HUES48 (cell line): ENCODE measurements at regions not wholly inside any gene's neighbourhood (a gene's known extent, or its start where the extent isn't known, plus 50 kb on each side); places are given as distances from the start of the nearest gene placed in this dataset.

Experiments used
- H3K27ac ChIP-seq: one replicate; pipeline ENCODE4 v1.7.0; 2013; ENCODE audit warnings: low read depth, low read length, inconsistent platforms
- H3K27me3 ChIP-seq: 2 replicates; pipeline ENCODE4 v1.6.1; 2013; ENCODE audit warnings: mild to moderate bottlenecking, low read length; ENCODE audit not compliant: control insufficient read depth, insufficient read depth
- H3K36me3 ChIP-seq: 2 replicates; pipeline ENCODE4 v1.6.1; 2013; ENCODE audit warnings: low read length; ENCODE audit not compliant: control insufficient read depth, insufficient read depth
- H3K4me1 ChIP-seq: 2 replicates; pipeline ENCODE4 v1.6.1; 2013; ENCODE audit warnings: mild to moderate bottlenecking, low read length; ENCODE audit not compliant: control insufficient read depth, insufficient read depth
- H3K4me3 ChIP-seq: 2 replicates; pipeline ENCODE4 v1.5.1; 2013; ENCODE audit warnings: mild to moderate bottlenecking, low read depth, low read length
- H3K9ac ChIP-seq: 2 replicates; pipeline ENCODE4 v1.6.1; 2013; ENCODE audit warnings: mild to moderate bottlenecking, low read depth, low read length, moderate library complexity
- H3K9me3 ChIP-seq: 2 replicates; pipeline ENCODE4 v1.6.1; 2013; ENCODE audit warnings: low read length; ENCODE audit not compliant: control insufficient read depth, insufficient read depth

DNA sequence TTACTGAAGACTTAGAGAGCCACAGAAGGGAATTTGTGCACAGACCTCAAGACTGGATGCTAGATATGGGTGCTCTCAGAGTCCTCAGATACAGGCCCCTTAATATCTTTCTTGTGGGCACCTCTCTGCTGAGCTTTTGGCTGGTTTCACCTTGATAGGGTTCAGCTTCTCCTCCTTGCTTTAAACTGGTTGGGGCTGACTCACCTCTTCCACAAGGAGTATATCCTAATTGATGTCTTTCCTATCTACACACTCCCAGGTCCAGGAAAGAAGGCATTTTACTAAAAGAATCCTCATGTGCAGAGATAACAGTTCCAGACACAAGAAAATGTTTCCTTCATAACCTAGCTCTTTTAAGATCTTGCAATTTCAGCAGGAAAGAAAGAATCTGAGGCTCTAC, 284.4 kb downstream of the NDFIP2 start:
- Histone ChIP-seq H3K27ac (no peak overlapping the region), H3K9ac (no peak overlapping the region)

DNA sequence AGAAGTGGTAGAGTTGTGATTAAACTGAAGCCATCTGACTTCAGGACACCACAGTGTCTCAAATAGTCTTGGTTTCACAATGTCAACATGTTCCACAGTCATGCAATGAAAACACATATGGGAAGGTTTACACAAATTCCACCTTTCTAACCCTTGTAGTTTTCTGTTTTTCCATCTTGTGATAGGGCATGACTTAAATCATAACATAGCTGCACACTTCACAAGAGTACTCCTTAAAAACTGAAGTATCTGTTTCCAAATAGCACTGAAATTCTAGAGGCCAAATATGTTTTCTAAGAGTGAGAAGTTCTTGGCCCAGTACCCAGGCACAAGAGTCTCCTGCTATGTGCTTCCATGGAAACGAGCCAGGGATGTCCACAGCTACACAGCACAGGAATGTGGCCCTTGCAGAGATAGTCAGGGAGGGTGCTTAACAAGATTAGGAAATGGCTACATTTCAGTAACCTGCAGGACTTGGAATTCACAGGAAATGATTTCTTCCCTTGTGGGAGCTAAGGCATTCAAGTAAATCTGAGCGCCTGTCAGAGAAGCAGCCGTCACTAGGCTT, 269.1 kb downstream of the NDFIP2 start:
- no peaks in the 10 kb centered on the region for H3K27me3 ChIP-seq
- H3K9ac ChIP-seq = no peak overlapping the region
- H3K27ac ChIP-seq = peak overlapping the region; percentile 15
- H3K36me3 ChIP-seq = no peaks in the 10 kb centered on the region
- H3K4me3 ChIP-seq = no peak overlapping the region
- H3K4me1 ChIP-seq = no peaks in the 10 kb centered on the region
- no peaks in the 10 kb centered on the region for H3K9me3 ChIP-seq

More for the DNA sequence above, 284.4 kb downstream of the NDFIP2 start:
- no peak overlapping the region for H3K4me3 ChIP-seq
- H3K9me3 ChIP-seq = no peaks in the 10 kb centered on the region
- H3K4me1 ChIP-seq = no peaks in the 10 kb centered on the region
- H3K36me3 ChIP-seq = no peaks in the 10 kb centered on the region
- no peaks in the 10 kb centered on the region for H3K27me3 ChIP-seq

DNA sequence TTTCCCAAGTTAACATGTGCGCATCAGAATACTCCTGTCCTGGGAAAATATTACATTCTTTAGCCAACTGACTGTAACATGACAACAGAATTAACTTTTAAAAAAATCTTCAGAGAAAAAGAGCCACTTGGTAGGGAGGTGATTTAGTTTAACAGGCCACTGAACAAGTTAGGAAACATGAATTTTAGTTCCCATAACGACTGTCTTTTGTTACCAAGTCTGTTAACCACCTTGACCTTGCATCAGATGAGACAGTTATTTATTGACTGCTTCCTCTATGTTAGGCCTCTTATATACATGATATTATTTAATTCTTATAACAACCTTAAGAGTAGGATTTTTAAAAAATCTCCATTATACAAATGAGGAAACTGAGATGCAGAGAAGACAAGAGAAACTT, 268.6 kb downstream of the NDFIP2 start:
- no peaks in the 10 kb centered on the region for H3K36me3 ChIP-seq
- no peaks in the 10 kb centered on the region for H3K27me3 ChIP-seq
- H3K4me3 ChIP-seq = no peak overlapping the region
- H3K9ac ChIP-seq = no peak overlapping the region
- H3K9me3 ChIP-seq = no peaks in the 10 kb centered on the region
- no peak overlapping the region for H3K27ac ChIP-seq
- H3K4me1 ChIP-seq = no peaks in the 10 kb centered on the region

DNA sequence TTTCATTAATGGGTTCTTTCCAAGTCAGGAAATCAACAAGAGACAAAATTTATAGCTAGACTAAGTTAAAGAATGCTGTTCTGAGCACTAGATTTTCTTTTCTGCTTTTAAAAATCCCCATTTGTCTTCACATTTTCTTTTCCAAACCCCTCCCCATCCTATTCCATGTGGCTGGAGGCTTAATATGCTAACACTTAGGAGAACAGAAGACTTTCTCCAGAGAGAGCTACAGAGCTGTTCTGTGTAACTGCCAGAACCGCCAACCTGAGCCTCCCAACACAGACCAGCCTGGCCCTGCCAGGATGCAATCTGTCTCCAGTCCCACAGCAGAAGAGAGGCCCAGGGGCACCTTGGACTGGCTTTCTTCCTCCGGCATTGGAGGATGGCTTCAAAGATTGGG, 264.1 kb downstream of the NDFIP2 start:
- H3K4me3 ChIP-seq = no peak overlapping the region
- no peak overlapping the region for H3K27ac ChIP-seq
- no peak overlapping the region for H3K9ac ChIP-seq
- H3K27me3 ChIP-seq = no peaks in the 10 kb centered on the region
- no peaks in the 10 kb centered on the region for H3K9me3 ChIP-seq
- H3K4me1 ChIP-seq = no peaks in the 10 kb centered on the region
- no peaks in the 10 kb centered on the region for H3K36me3 ChIP-seq

DNA sequence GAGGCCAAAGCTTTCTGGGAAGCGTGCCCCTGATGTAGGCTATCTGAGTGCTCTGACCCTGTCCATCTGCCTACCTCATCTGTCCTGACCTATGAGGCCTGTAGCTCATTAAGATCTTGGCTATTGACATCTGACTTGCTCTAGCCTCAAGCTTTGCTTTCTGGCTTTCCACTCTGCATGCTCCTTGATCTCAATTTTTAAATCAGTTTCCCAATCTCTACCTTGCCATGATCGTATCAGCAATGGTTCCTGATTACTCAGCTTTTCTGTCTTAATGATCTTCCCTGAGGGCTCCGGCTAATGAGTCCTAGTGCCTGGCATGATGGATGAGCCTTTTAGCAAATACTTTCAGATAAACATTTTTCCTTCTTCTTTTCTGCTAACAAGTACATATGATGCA, 262.0 kb downstream of the NDFIP2 start:
- no peak overlapping the region for H3K9ac ChIP-seq
- H3K4me1 ChIP-seq = no peaks in the 10 kb centered on the region
- no peaks in the 10 kb centered on the region for H3K27me3 ChIP-seq
- no peak overlapping the region for H3K4me3 ChIP-seq
- no peak overlapping the region for H3K27ac ChIP-seq
- no peaks in the 10 kb centered on the region for H3K9me3 ChIP-seq
- no peaks in the 10 kb centered on the region for H3K36me3 ChIP-seq

DNA sequence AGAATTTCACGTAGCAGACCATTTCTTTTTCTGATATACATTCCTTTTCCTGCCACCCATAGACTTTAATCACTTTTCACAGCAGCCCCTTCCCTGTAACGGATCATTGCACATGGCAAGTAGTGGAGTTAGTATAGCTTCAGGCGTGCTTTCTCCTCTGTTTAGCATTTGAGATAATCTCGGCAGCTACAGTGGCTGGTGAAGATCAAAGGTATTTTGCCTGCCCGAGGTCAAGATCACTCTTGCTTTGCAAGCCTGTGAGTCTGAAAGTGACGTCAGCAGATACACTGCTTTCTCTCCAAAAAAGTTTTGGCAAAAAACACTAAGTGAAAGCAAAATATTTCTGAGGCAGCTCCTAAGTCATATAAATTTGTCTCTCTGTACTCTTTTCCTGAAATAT, 260.0 kb downstream of the NDFIP2 start:
- no peak overlapping the region for H3K9ac ChIP-seq
- no peak overlapping the region for H3K27ac ChIP-seq
- H3K36me3 ChIP-seq = no peaks in the 10 kb centered on the region
- no peak overlapping the region for H3K4me3 ChIP-seq
- no peaks in the 10 kb centered on the region for H3K4me1 ChIP-seq
- H3K27me3 ChIP-seq = no peaks in the 10 kb centered on the region
- H3K9me3 ChIP-seq = no peaks in the 10 kb centered on the region

DNA sequence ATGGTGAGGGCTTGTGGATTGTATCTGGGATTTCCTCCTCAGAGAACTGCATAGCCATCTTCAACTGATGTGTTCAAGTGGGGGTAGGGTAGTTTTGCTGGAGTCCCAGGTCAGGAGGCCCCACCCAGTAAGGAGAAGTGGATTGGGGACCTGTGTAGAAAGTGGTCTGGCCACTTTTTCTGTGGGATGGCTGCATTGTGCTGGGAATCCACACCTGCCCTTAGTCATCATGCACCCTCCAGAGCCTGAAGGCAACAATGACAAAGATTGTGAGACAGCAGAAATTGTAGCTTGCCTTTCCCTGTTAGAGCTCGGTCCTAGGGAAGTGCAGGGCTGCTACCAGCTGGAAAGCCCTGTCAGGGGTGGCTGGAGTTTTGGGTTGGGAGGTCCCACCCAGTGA, 255.4 kb downstream of the NDFIP2 start:
- Histone ChIP-seq H3K36me3 (no peaks in the 10 kb centered on the region), H3K4me1 (no peaks in the 10 kb centered on the region), H3K27me3 (no peaks in the 10 kb centered on the region), H3K9ac (no peak overlapping the region), H3K27ac (no peak overlapping the region), H3K4me3 (no peak overlapping the region), H3K9me3 (no peaks in the 10 kb centered on the region)

DNA sequence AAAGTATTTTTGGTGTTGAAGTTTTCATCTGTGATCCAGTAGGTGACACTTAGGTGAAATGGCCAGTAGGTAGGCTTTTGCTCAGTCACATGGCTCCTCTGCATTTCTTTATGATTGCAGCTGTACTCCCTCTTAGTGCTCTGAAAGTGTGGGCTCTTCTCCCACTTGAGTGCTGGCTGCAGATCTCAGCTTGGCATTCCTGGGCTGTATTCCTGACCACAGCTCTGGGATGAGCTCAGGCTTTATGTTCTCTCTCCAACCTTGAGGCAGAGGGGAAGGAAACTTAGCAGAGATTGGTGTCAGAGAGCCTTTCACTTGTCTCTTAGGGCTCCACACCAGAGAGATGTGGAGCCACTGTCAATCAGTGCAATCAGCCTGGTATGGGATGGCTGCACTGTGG, 254.3 kb downstream of the NDFIP2 start:
- Histone ChIP-seq H3K36me3 (no peaks in the 10 kb centered on the region), H3K27me3 (no peaks in the 10 kb centered on the region), H3K9ac (no peak overlapping the region)

DNA sequence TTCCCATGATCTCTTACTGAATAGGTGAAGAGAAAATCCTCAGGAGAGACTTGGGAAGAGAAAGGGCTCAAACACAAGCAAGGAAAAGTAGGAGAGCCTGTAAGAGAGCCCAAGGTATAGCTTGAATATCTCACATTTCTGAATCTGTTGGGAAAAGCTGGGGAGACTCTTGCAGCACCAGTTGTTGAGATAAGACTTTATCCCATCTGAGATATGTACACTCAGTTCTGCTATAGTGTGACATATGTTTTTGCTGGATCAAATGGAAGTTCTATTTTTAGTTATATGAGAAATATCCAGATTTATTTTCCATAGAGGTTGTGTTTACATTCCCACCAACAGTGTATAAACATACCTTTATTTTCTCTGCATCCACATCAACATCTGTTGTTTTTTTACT, 246.1 kb downstream of the NDFIP2 start:
- Histone ChIP-seq H3K9me3 (no peaks in the 10 kb centered on the region), H3K27ac (no peak overlapping the region), H3K4me1 (no peaks in the 10 kb centered on the region), H3K9ac (no peak overlapping the region), H3K27me3 (no peaks in the 10 kb centered on the region), H3K36me3 (no peaks in the 10 kb centered on the region), H3K4me3 (no peak overlapping the region)

More for the DNA sequence above, 254.3 kb downstream of the NDFIP2 start:
- no peaks in the 10 kb centered on the region for H3K4me1 ChIP-seq
- no peak overlapping the region for H3K4me3 ChIP-seq
- no peak overlapping the region for H3K27ac ChIP-seq
- H3K9me3 ChIP-seq = no peaks in the 10 kb centered on the region

DNA sequence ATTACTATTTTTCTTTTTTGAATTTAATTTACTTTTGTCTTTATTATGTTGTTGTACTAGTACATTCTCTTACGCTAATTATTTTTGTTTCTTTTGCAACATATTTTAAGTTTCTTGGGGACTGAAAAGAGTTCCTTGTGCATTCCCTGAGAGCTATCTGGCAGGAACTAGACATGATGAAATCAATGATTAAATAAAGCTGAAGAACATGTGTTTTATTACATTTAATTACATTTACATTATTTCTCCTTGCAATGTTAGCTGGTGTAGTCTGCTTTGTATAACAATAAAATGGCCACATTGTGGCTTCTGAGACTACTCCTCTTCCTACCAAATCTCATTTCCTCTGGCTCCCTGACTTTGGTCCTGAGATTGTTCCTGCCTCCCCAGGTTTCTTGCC, 244.9 kb downstream of the NDFIP2 start:
- Histone ChIP-seq H3K36me3 (no peaks in the 10 kb centered on the region), H3K9ac (no peak overlapping the region), H3K4me1 (no peaks in the 10 kb centered on the region), H3K9me3 (no peaks in the 10 kb centered on the region), H3K4me3 (no peak overlapping the region), H3K27ac (no peak overlapping the region), H3K27me3 (no peaks in the 10 kb centered on the region)

DNA sequence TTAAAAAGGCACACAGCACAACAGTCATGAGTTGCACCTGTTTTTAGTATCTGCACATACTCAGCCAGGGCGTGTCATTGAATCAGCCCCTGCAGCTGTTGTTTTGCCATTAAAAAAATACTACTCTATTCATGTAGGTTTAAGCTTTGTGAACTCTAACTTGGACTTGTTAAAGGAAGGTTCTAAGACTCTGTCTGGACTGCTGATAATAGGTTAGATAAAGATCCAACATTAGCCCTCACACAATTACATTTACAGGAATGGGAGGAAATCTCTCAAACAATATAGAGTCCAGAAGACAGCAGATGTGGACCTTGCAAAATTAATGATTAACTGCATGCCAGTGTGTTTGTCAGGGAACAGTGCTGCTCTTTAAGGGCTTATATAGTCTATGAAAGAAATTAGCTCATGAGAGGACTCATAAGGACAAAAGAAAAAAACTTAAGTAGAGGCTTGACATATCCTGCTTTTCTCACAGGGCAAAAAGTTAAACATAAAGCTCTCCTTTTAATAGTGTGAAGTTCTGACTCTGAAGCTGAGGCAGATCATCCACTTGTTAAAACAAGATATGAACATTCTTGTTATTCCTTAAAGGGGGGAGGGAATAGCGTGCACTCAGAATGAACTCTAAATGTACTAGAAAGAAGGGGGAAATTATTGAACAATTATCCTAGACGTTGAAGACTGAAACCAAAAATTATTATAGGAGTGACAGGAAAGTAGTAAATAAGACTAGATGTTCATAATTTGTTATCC, 243.6 kb downstream of the NDFIP2 start:
- no peaks in the 10 kb centered on the region for H3K4me1 ChIP-seq
- H3K27me3 ChIP-seq = no peaks in the 10 kb centered on the region
- no peaks in the 10 kb centered on the region for H3K36me3 ChIP-seq
- no peaks in the 10 kb centered on the region for H3K9me3 ChIP-seq
- no peak overlapping the region for H3K9ac ChIP-seq
- no peak overlapping the region for H3K4me3 ChIP-seq
- no peak overlapping the region for H3K27ac ChIP-seq
